Heart left ventricle (tissue), 16 donors: ENCODE measurements at regions not wholly inside any gene's neighbourhood (a gene's known extent, or its start where the extent isn't known, plus 50 kb on each side); places are given as distances from the start of the nearest gene placed in this dataset.

ENCODE experiments used
- ATAC-seq, 4 donors: fragments of 200-7000 bp; cut with Tn5 transposase; one replicate each; pipeline ENCODE4 v1.9.1; 2020 to 2022; ENCODE audit warnings: moderate library complexity in 4 of 4, mild to moderate bottlenecking in 3 of 4, moderate number of reproducible peaks in 1 of 4
- DNase-seq, 5 donors: peaks; one replicate each; pipeline ENCODE4 v3.0.0-alpha.2; 2020
- H3K27ac ChIP-seq, 12 donors: fragments of 200-600 bp; sonication (generic) in 4 of 12; one replicate each; pipeline versions ENCODE4 v1.5.0 to v1.8.0; 2016 to 2022; ENCODE audit warnings: mild to moderate bottlenecking in 2 of 12
- H3K27me3 ChIP-seq, 9 donors: fragments of 200-600 bp; sonication (generic) in 2 of 9; one replicate each; pipeline versions ENCODE4 v1.5.1 to v1.8.0; 2016 to 2022; ENCODE audit warnings: mild to moderate bottlenecking in 3 of 9
- H3K36me3 ChIP-seq, 9 donors: fragments of 200-600 bp; sonication (generic) in 2 of 9; one replicate each; pipeline versions ENCODE4 v1.5.0 to v1.8.0; 2018 to 2022; ENCODE audit warnings: mild to moderate bottlenecking in 2 of 9
- H3K4me1 ChIP-seq, 12 donors: fragments of 200-600 bp; sonication (generic) in 4 of 12; one replicate each; pipeline versions ENCODE4 v1.5.0 to v1.8.0; 2016 to 2022; ENCODE audit warnings: mild to moderate bottlenecking in 3 of 12
- H3K4me3 ChIP-seq, 12 donors: fragments of 200-600 bp; sonication (generic) in 4 of 12; one replicate each; pipeline versions ENCODE4 v1.5.0 to v1.8.0; 2017 to 2022; ENCODE audit warnings: mild to moderate bottlenecking in 9 of 12, moderate library complexity in 4 of 12
- H3K9me3 ChIP-seq, 12 donors: fragments of 200-600 bp; sonication (generic) in 4 of 12; one replicate each; pipeline versions ENCODE4 v1.5.0 to v1.8.0; 2016 to 2022; ENCODE audit warnings: mild to moderate bottlenecking in 1 of 12
- CTCF ChIP-seq, 12 donors: fragments of 200-600 bp; sonication (generic) in 4 of 12; IDR thresholded peaks; one replicate each; pipeline versions ENCODE4 v1.5.0 to v1.8.0; 2018 to 2022; ENCODE audit warnings: antibody characterized with exemption in 12 of 12, mild to moderate bottlenecking in 5 of 12
- POLR2A ChIP-seq, 2 donors: fragments of 450-650 bp; IDR thresholded peaks; one replicate each; pipeline ENCODE4 v1.6.1; 2017; ENCODE audit warnings: antibody characterized with exemption in 2 of 2, mild to moderate bottlenecking in 2 of 2, moderate library complexity in 2 of 2
- WGBS, 4 donors: extraction: QIAGEN DNeasy Blood & Tissue Kit in 2 of 4; methylation state at CpG; one replicate each; pipeline versions ENCODE4 v1.1.5 to v1.1.7; 2013 to 2018; 5-methylcytosine and 5-hydroxymethylcytosine counted together
- intact Hi-C, 10 donors: fragments of 100-400 bp; cut with DNase I; formaldehyde crosslinking; loops; one replicate each; pipeline versions ENCODE4 v1.11.1 to v1.14.2; 2022
- donor health status: ischemic (EF 13 %, LVEDD 7.1; RV severe dilation, severe dysfunction).
- donor health status: healthy with polysubstance abuse.
- donor health status: DM: no; HTN: yes; CAD: no.
- donor health status: DM: no; HTN: no; CAD: no.
- donor health status: ischemic (EF 25% LVEDD 6.9; RV normal size, moderate dysfunction).
- donor health status: ischemic (EF 25% LVEDD 5.7; RV mildly dilated, moderate dysfunction).
- donor health status: healthy.
- donor health status: DM: yes; HTN: yes; CAD: no.
- donor health status: ischemic (EF 35%, LVEDD 5.7; RV mildly dilated, moderate dysfunction).
- donor health status: nonischemic (EF 11% LVEDD 7.7; RV severe dilation, severe dysfunction).
- donor health status: DM: yes; HTN: yes; CAD: no.
- donor health status: PGD.
- donor health status: ischemic (EF 29% LVEDD 5.4; RV normal size, mild dysfunction).
- donor health status: nonischemic (EF 23%, LVEDD 6.1; RV moderate dilation, normal function).

GRCh38 chr2:66696886-66697285 is 262.0 kb downstream of the MEIS1 start:
- Histone ChIP-seq H3K4me3 (no peak overlapping the region), H3K4me1 (no peaks in the 10 kb centered on the region), H3K36me3 (no peaks in the 10 kb centered on the region), H3K27ac (peak overlapping the region in 1 of 12 donors; percentile 81), H3K9me3 (no peaks in the 10 kb centered on the region), H3K27me3 (peaks cover 0 to 23% (median 0%) of the 10 kb centered on the region in 9 donors)
- TF ChIP-seq POLR2A (IDR thresholded peaks at IDR 0.05) (no peak), CTCF (IDR thresholded peaks at IDR 0.05) (no peak)
- no peak for ATAC-seq
- intact Hi-C loops = no loop called here
- DNase-seq = no peak
- WGBS, 4 donors = 74 to 82% (median 78%) methylated on average over 4 of the region's 4 CpGs

GRCh38 chr2:66697366-66697765 is 262.4 kb downstream of the MEIS1 start:
- H3K36me3 ChIP-seq = no peaks in the 10 kb centered on the region
- WGBS, 4 donors = 53 to 63% (median 59%) methylated on average over 4 of the region's 4 CpGs
- intact Hi-C loops = no loop called here
- TF ChIP-seq POLR2A (IDR thresholded peaks at IDR 0.05) = no peak
- no peak for TF ChIP-seq CTCF (IDR thresholded peaks at IDR 0.05)
- peak overlapping the region in 1 of 12 donors; percentile 81 for H3K27ac ChIP-seq
- H3K27me3 ChIP-seq = peaks cover 0 to 23% (median 0%) of the 10 kb centered on the region in 9 donors
- no peaks in the 10 kb centered on the region for H3K4me1 ChIP-seq
- no peaks in the 10 kb centered on the region for H3K9me3 ChIP-seq
- DNase-seq = no peak
- no peak for ATAC-seq
- no peak overlapping the region for H3K4me3 ChIP-seq

GRCh38 chr2:66698091-66698490 is 263.2 kb downstream of the MEIS1 start:
- Histone ChIP-seq H3K36me3 (no peaks in the 10 kb centered on the region), H3K4me3 (no peak overlapping the region), H3K27ac (peak overlapping the region in 1 of 12 donors; percentile 81), H3K4me1 (no peaks in the 10 kb centered on the region), H3K27me3 (peaks cover 0 to 21% (median 0%) of the 10 kb centered on the region in 9 donors), H3K9me3 (no peaks in the 10 kb centered on the region)
- DNase-seq = no peak
- intact Hi-C loops = no loop called here
- ATAC-seq = no peak
- WGBS, 4 donors = 70 to 82% (median 78%) methylated on average over 3 of the region's 3 CpGs
- TF ChIP-seq POLR2A (IDR thresholded peaks at IDR 0.05) = no peak
- no peak for TF ChIP-seq CTCF (IDR thresholded peaks at IDR 0.05)

GRCh38 chr2:66698576-66699239 is 263.8 kb downstream of the MEIS1 start:
- TF ChIP-seq CTCF (IDR thresholded peaks at IDR 0.05) (no peak), POLR2A (IDR thresholded peaks at IDR 0.05) (no peak)
- Histone ChIP-seq H3K4me1 (no peaks in the 10 kb centered on the region), H3K9me3 (no peaks in the 10 kb centered on the region), H3K36me3 (no peaks in the 10 kb centered on the region), H3K4me3 (no peak overlapping the region), H3K27me3 (peaks cover 0 to 19% (median 0%) of the 10 kb centered on the region in 9 donors), H3K27ac (peak overlapping the region in 1 of 12 donors; percentile 81)
- 78 to 85% (median 83%) methylated on average over 5 of the region's 5 CpGs for WGBS, 4 donors
- ATAC-seq = no peak
- intact Hi-C loops = no loop called here
- DNase-seq = no peak
